ENCODE measurements at regions not wholly inside any gene's neighbourhood (a gene's known extent, or its start where the extent isn't known, plus 50 kb on each side); places are given as distances from the start of the nearest gene placed in this dataset.

- TF ChIP-seq POLR2A (IDR thresholded peaks at IDR 0.05; ENCODE audit: low read length) = no peak
- no peak for TF ChIP-seq GATA1 (IDR thresholded peaks at IDR 0.05; ENCODE audit: low read depth, low read length)
These were observed 234.0 kb downstream of the MBD2 start for GRCh38 chr18:53990485-53990884.
